GM12801 (cell line): ENCODE measurements at regions not wholly inside any gene's neighbourhood (a gene's known extent, or its start where the extent isn't known, plus 50 kb on each side); places are given as distances from the start of the nearest gene placed in this dataset.

Experiments used
- CTCF ChIP-seq: IDR thresholded peaks from one replicate; pipeline ENCODE4 v1.5.1; 2011; ENCODE audit warnings: control low read depth; ENCODE audit not compliant: insufficient read length; ENCODE audit errors: extremely low read depth

GRCh38 chr3:26259176-26259575 is 363.4 kb upstream of the LRRC3B start:
- no peak for TF ChIP-seq CTCF

- no peak for TF ChIP-seq CTCF
These were observed 362.4 kb upstream of the LRRC3B start for GRCh38 chr3:26260139-26260538.

GRCh38 chr3:26264708-26265107 is 357.9 kb upstream of the LRRC3B start:
- no peak for TF ChIP-seq CTCF

- TF ChIP-seq CTCF: no peak
These were observed 350.7 kb upstream of the LRRC3B start for GRCh38 chr3:26271848-26272247.

GRCh38 chr3:26273196-26273595 is 349.4 kb upstream of the LRRC3B start:
- no peak for TF ChIP-seq CTCF

- TF ChIP-seq CTCF: no peak
These were observed 343.5 kb upstream of the LRRC3B start for GRCh38 chr3:26279091-26279490.

- no peak for TF ChIP-seq CTCF
These were observed 342.1 kb upstream of the LRRC3B start for GRCh38 chr3:26280517-26280916.
